Astrocyte of the spinal cord (primary cell): ENCODE measurements at regions not wholly inside any gene's neighbourhood (a gene's known extent, or its start where the extent isn't known, plus 50 kb on each side); places are given as distances from the start of the nearest gene placed in this dataset.
A peak's percentile ranks its signal among the peaks of the same experiment; 100 is the strongest.

Source experiments
- DNase-seq: peaks from one replicate; pipeline ENCODE4 v3.0.0; 2011; ENCODE audit warnings: low read depth, low spot score
- H3K4me3 ChIP-seq: 2 replicates; pipeline ENCODE4 v1.5.1; 2011; ENCODE audit warnings: low read depth, mild to moderate bottlenecking, low read length, moderate library complexity
- in situ Hi-C: cut with HindIII; loops from 2 replicates; pipeline ENCODE4 v1.10.0; 2017; ENCODE audit warnings: low sequenced_read_pairs
- TF ChIP-seq, protein P1 (sequence below): IDR thresholded peaks from 2 replicates; pipeline ENCODE4 v1.5.1; 2012; ENCODE audit warnings: low read depth, mild to moderate bottlenecking, low read length, inconsistent platforms

DNA sequence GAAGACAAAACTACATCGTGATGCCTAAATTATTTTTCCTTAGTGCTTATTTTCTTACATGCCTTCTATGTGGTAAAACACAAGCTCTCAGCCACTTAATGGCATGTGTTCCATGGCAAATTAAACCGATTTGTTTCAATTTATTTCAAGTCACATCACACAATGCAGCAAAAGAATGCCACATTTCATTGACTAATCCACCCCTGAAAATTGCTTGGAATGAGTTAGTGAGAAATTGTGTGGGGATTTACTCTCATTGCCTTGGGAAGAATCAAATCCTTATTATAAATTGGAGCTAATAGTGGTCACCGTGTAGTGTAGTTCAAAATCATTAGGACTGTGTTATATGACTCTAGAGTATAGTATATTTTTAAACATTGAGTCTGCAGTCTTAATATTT is 485.5 kb upstream of the KLHL1 start:
- in situ Hi-C loops = no loop called here
- no peak for DNase-seq
- H3K4me3 ChIP-seq = no peak overlapping the region
- TF ChIP-seq, protein P1, sequence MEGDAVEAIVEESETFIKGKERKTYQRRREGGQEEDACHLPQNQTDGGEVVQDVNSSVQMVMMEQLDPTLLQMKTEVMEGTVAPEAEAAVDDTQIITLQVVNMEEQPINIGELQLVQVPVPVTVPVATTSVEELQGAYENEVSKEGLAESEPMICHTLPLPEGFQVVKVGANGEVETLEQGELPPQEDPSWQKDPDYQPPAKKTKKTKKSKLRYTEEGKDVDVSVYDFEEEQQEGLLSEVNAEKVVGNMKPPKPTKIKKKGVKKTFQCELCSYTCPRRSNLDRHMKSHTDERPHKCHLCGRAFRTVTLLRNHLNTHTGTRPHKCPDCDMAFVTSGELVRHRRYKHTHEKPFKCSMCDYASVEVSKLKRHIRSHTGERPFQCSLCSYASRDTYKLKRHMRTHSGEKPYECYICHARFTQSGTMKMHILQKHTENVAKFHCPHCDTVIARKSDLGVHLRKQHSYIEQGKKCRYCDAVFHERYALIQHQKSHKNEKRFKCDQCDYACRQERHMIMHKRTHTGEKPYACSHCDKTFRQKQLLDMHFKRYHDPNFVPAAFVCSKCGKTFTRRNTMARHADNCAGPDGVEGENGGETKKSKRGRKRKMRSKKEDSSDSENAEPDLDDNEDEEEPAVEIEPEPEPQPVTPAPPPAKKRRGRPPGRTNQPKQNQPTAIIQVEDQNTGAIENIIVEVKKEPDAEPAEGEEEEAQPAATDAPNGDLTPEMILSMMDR = no peak

DNA sequence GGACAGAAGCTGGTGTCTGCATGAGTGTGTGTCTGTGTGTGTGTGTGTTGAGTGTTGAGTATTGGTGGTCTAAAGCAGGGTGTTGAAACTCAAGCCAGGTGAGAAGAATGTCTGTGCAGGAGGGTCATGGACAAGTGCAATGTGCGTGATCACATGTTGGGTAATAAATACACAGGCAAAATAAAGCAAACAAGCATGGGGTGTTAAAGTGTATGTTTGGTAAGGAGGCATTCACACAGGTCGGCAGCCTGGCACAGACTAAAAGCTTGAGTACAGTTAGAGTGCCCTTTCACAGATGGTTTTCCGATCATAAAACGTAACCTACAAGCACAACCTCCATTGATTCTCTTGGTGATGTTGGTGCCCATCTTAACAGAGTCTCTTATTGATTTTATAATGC is 476.9 kb upstream of the KLHL1 start:
- H3K4me3 ChIP-seq = no peak overlapping the region
- no peak for DNase-seq
- TF ChIP-seq, protein P1 = no peak
- in situ Hi-C loops = no loop called here

DNA sequence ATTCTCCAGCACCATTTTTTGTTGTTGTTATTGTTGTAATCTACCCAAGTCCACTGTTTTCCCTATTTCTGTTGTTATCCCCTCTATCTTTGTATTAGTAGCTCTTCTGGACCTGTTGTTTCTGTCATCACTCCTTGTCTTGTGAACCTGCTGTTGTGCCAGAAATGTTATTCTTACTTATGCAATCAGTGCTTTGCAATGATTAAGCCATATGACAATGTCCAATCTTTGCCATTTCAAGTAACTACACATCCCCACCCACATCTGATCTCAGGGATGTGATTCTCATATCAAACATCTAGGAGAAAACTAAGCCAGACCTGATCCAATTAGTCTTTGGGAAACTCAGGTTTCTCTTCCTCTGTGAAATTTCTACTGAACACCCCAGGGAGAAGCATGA is 472.6 kb upstream of the KLHL1 start:
- in situ Hi-C loops = no loop called here
- TF ChIP-seq, protein P1 = no peak
- DNase-seq = no peak
- no peak overlapping the region for H3K4me3 ChIP-seq

DNA sequence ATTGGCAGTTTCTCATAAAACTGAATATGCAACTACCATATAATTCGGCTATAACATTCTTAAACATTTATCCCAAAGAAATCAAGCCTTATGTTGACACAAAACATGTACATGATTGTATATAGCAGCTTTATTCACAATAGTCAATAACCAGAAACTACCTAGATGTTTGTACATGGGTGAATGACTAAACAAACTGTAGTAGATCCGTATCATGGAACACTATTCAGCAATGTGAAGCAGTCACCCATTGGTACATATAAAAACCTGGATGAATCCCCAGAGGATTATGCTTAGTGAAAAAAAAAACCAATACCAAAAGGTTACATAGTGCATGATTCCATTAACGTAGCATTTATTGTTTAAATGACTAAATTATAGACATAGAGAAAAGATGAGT is 471.7 kb upstream of the KLHL1 start:
- TF ChIP-seq, protein P1 = no peak
- in situ Hi-C loops = no loop called here

DNA sequence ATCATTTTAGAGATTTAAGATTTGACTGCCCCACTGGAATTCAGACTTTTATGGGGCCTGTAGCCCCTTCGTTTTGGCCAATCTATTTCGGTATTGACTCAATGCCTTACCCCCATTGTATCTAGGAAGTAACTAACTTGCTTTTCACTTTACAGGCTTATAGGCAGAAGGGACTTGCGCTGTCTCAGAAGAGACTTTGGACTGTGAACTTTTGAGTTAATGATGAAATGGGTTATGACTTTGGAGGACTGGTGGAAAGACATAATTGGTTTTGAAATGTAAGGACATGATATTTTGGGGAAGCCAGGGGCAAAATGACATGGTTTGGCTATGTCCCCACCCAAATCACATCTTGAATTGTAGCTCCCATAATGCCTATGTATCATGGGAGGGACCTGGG is 463.0 kb upstream of the KLHL1 start:
- no peak overlapping the region for H3K4me3 ChIP-seq
- DNase-seq = no peak
- in situ Hi-C loops = no loop called here
- TF ChIP-seq, protein P1 = no peak

More for the DNA sequence above, 471.7 kb upstream of the KLHL1 start:
- DNase-seq = no peak
- H3K4me3 ChIP-seq = no peak overlapping the region

DNA sequence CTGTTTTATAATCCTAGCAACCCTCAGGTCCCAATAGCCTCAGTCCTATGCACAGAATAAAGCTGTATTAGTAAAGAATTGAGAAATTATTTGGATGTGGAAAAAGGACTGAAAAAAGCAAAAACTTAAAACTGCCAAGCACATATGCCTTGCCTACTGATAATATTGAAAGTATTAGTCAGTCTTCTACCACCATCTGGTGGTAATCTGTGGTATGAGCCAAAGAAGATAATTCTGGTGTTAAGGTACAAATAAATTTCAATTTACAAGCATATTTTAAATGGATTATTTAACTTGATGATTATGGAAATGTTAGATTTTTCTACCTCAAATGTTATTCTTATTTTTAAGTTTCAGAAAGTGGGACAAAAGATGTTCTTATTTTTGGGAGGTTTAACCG is 460.3 kb upstream of the KLHL1 start:
- in situ Hi-C loops = no loop called here
- peak; percentile 65 for DNase-seq
- no peak overlapping the region for H3K4me3 ChIP-seq
- TF ChIP-seq, protein P1 = peak; percentile 72

DNA sequence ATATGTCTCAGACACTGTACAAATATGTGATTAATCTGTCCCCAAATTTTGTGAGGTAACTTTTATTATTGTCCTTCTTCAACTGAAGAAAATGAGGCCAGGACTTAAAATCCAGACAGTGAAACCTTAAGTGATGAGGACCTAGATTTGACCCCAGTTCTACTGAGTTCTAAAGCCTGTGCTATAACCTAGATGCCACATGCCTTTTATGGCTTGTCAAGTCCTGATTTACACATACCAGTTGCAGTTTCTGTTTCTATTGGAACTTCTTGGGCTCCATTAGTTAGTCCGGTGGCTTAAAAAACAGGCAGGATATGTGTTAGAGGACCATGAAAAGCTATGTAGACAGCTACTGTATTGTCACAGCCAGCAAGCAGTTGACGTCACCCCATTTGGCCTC is 436.5 kb upstream of the KLHL1 start:
- in situ Hi-C loops = no loop called here
- no peak overlapping the region for H3K4me3 ChIP-seq
- TF ChIP-seq, protein P1 = no peak
- no peak for DNase-seq
